ENCODE measurements at regions not wholly inside any gene's neighbourhood (a gene's known extent, or its start where the extent isn't known, plus 50 kb on each side); places are given as distances from the start of the nearest gene placed in this dataset.
"Not testable (repeated sequence)": the region's sequence is repeated elsewhere in the genome, so short reads cannot be mapped to it uniquely, and the experiment has no call there.

GRCh38 chr3:20326541-20326940, 140.5 kb upstream of the SGO1 start:
- no peak for DNase-seq (ENCODE audit: low read depth)

DNA sequence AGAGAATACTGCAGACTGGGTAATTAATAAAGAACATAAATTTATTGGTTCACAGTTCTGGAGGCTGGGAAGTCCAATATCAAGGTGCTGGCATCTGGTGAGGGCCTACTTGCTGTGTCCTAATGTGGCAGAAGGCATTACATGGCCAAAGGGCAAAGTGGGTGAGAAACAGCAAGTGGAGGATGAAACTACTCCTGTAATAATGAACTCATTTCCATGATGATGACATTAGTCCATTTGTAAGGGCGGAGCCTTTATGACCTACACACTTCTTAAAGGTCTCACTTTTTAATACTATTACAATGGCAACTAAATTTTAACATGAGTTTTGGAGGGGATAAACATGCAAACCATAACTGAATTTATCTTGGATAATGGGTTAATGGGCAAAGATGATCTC, 139.6 kb upstream of the SGO1 start:
- DNase-seq (ENCODE audit: low read depth): no peak

DNA sequence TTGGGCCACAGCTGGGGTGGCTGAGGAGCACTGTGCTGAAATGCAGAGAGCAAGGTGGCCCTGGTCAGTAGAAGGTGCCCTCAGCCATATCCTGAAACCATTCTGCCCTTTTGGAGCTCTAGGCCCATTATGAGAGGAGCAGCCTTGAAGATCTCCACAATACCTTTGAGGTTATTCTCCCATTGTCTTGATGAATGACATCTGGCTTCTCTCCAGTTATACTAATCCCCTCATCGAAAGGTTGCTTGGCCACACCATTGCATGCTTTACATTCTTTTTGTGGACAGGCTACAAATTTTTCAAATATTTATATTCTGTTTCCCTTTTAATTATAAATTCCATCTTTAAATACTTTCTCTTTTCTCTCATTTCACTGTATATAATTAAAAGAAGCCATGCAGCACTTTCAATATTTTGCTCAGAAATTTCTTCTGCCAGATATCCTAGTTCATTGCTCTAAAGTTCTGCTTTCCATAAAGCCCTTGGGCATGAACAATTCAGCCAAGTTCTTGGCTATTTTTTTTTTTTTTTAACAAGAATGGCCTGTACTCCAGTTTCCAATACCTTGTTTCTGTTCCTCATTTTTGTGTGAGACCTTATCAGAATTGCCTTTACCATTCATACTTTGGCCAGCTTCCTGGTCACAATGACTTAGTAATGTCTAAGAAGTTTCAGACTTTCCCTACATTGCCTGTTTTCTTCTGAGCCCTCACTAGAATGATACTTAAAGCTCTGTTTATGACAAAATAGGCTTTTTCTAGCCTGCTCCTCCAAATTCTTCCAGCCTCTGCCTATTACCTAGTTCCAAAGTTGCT, 138.9 kb upstream of the SGO1 start:
- no peak for DNase-seq (ENCODE audit: low read depth)

DNA sequence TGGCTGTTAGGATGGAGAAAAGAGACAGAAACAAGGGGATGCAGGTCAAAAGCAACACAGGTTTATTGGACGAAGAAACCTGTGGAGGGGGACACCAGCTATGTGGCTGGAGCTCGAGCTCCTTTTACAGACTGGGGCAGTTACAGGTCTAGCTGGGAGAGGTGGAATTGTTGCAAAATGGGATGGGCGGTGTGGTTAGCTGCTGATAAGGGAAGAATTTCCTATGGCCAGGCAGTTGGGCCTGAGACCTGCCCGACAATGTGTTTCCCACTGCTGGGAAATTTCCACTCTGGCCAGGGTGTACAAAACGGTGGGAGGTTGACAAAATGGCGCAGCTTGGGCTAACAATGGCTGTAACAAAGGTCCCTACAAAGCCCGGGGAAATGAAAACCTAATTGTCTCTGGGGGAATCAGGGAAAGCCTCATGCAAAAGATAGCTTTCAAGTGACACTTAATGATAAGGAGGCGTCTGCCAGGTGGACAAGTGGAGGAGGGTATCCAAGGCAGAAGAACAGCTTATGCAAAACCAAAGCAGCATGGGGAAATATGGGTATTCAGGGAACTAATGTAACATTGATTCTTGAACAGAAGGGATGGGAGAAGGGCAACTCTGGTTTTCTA, 137.4 kb upstream of the SGO1 start:
- no peak for DNase-seq (ENCODE audit: low read depth)

- no peak for DNase-seq (ENCODE audit: low read depth)
These were observed 136.1 kb upstream of the SGO1 start for GRCh38 chr3:20322085-20322484.

DNA sequence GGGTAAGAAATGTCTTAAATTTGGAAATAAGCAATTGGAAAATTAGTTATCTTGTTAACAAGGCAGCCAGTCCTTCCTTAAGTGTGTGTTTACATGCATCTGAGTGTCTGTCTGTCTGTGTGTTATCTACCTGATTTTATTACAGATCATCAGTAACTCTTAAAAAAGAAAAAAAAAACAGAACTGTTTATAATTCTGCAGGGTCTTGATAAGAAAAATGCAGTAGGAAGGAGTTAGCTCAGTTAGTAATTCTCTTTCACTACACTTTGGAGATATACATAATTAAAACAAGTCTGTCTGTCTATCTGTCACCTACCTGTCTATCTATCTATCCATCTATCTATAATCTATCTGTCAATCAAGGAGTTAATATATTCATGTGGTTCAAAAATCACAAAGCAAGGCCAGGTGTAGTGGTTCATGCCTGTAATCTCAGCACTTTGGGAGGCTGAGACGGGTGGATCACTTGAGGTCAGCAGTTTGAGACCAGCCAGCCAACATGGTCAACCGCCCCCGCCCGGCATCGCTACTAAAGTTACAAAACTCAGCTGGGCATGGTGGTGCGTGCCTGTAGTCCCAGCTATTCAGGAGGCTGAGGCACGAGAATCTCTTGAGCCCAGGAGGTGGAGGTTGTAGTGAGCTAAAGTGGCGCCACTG, 135.5 kb upstream of the SGO1 start:
- DNase-seq (ENCODE audit: low read depth): no peak

GRCh38 chr3:20320489-20320888, 134.5 kb upstream of the SGO1 start:
- no peak for DNase-seq (ENCODE audit: low read depth)

DNA sequence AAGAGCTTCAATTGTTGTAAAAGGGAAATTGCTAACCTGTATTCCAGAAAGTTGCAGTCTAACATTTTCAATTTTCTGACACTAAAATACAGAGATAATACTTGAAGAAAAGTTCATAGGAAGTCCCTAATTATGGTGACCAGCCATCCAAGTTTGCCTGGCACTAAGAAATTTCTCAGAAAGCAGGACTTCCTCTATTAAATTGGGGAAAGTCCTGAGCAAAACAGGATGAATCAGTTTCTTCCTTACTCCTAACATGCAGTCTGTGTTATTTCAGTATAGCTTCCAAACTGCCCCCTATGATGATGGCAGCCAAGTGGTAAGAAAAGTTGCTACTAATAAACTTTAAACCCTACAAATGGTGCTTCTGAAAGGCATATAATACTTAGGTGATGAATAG, 133.5 kb upstream of the SGO1 start:
- DNase-seq (ENCODE audit: low read depth): no peak

GRCh38 chr3:20317616-20318015, 131.6 kb upstream of the SGO1 start:
- no peak for DNase-seq (ENCODE audit: low read depth)

DNA sequence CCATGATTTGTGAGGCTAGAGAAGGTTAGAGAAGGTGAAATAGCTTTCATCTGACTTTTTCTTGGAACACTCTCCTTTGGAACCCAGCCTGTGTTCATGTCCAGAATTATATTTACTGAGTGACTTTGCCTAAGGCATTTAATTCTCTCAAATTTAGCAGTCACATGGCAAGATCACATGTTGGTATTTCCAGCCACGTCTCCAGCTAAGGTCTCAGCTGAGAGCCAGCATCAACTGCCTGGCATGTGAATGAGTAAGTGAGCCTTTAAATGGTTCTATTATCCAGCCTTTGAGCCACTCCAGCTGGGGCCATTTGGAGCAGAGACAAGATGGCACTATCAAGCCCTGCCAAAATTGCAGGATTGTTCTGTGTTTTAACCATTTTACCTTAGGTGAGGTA, 130.2 kb upstream of the SGO1 start:
- DNase-seq (ENCODE audit: low read depth): no peak

DNA sequence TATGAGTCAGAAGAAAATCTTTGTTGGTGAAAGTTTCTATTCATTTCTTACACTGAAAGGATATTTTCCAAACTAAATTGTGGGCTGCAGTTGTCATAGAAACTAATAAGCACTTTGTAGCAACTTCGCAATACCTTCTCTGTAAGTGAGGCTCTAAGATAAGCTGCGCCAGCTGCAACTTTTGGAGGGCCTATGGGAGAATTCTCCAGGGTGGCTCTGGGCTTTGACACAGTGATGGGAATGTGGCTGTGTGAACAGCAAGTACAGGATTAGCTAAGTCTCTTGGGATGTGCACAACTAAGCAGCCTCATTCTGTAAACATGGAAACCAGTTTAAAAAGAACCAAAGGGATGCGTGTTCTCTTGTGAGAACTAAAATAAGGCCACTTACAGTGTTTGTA, 124.6 kb upstream of the SGO1 start:
- no peak for DNase-seq (ENCODE audit: low read depth)

GRCh38 chr3:20307383-20307782, 121.4 kb upstream of the SGO1 start:
- no peak for DNase-seq (ENCODE audit: low read depth)

GRCh38 chr3:20305647-20306046, 119.6 kb upstream of the SGO1 start:
- DNase-seq (ENCODE audit: low read depth): no peak

GRCh38 chr3:20302766-20303165, 116.8 kb upstream of the SGO1 start:
- no peak for DNase-seq (ENCODE audit: low read depth)

- no peak for DNase-seq (ENCODE audit: low read depth)
These were observed 102.0 kb upstream of the SGO1 start for GRCh38 chr3:20288050-20288449.

DNA sequence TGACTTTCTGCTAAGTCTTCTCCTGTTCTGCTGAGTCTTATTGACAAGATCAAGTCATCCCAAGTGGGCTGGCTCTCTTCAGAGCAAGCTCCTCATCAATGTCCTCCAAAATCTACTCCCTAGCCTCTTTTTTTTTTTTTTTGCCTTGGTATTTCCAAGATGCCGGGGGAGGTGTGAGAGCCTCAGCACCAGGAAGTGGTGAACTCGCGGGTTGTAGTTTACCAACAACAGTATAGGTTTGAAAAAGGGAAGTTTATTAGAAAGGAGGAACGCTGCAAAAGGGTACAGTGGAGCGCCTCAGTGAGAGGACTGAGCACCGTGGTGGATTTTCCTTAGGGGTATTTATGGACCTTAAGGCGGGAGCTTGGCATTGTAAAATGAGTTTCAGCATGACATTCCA, 94.3 kb upstream of the SGO1 start:
- DNase-seq (ENCODE audit: low read depth): no peak

- DNase-seq (ENCODE audit: low read depth): not testable (repeated sequence)
These were observed 80.0 kb upstream of the SGO1 start for GRCh38 chr3:20265977-20266376.

DNA sequence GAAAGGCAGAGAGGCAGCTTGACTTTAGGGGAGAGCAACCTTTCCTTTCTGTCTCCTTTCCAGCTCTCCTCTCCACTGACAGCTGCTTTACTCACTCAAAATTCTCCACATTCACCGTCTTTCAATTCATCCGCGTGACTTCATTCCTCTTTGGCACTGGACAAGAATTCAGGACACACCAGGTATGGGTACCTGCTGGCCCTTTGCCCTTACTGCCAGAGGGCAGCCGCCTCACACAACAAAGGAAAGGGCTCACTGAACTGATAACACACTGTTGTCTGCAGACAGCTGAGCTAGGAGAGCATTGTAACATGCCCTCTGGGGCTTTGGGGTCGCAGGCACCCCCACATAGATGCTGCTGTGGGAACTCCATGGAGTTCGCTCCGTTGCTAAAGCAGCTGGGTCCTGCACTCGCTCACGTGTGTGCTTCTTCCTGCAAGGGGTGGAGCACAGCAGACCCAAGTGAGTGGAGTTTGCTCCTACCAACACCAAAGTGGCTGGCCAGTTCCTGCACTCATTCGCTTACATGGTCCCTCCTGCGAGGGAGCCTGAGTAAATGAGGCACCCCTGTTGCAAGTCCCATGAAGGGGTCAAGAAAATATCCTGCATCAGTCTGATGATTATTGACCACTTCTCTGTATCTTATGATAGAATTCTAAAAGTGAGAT, 79.0 kb upstream of the SGO1 start:
- DNase-seq (ENCODE audit: low read depth): no peak

- DNase-seq (ENCODE audit: low read depth): no peak
These were observed 72.4 kb upstream of the SGO1 start for GRCh38 chr3:20258371-20258770.

GRCh38 chr3:20256144-20256543, 70.1 kb upstream of the SGO1 start:
- no peak for DNase-seq (ENCODE audit: low read depth)

GRCh38 chr3:20254268-20255117, 68.5 kb upstream of the SGO1 start:
- no peak for DNase-seq (ENCODE audit: low read depth)

- no peak for DNase-seq (ENCODE audit: low read depth)
These were observed 64.8 kb upstream of the SGO1 start for GRCh38 chr3:20250786-20251185.
